ENCODE measurements at regions not wholly inside any gene's neighbourhood (a gene's known extent, or its start where the extent isn't known, plus 50 kb on each side); places are given as distances from the start of the nearest gene placed in this dataset.
A peak's percentile ranks its signal among the peaks of the same experiment; 100 is the strongest.
"Not testable (repeated sequence)": the region's sequence is repeated elsewhere in the genome, so short reads cannot be mapped to it uniquely, and the experiment has no call there.

GRCh38 chr11:90476442-90477007 lies 253.7 kb upstream of the CHORDC1 start:
- peak; percentile 51 for DNase-seq (ENCODE audit: low read depth)
- no peak overlapping the region for H3K4me3 ChIP-seq (ENCODE audit: low read depth, low read length)
- peak; percentile 74 for TF ChIP-seq CTCF (IDR thresholded peaks at IDR 0.05; ENCODE audit: control insufficient read depth, extremely low read depth, insufficient read depth)

DNA sequence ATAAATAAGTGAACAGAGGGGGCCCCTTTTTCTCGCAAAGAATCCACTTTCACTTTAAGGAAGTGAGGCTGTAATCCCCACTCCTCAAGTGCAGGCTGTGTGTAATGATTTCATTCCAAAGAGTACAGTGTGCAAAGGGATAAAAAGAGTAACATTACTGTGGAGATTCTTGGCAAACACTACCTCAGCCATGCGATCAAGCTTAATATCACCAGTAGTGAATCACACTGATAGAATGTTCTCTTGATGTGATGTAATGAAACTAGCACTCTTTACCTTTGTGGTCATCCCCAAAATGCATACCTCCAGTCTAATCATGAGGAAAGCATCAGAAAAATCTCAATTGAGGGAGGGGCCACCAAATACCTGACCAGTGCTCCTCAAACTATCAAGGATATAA lies 246.1 kb upstream of the CHORDC1 start:
- no peak overlapping the region for H3K4me3 ChIP-seq (ENCODE audit: low read depth, low read length)
- TF ChIP-seq CTCF (IDR thresholded peaks at IDR 0.05; ENCODE audit: control insufficient read depth, extremely low read depth, insufficient read depth) = no peak
- DNase-seq (ENCODE audit: low read depth) = no peak

DNA sequence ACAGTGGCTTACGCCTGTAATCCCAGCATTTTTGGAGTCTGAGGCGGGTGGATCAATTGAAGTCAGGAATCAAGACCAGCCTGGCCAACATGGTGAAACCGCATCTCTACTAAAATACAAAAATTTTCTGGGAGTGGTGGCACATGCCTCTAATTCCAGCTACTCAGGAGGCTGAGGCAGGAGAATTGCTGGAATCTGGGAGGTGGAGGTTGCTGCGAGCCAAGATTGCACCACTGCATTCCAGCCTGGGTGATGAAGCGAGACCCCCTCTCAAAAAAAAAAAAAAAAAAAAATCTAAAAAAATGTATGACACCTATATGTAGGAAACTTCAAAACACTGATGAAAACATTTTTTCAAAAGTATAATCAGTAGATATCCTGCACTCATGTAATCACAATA lies 242.7 kb upstream of the CHORDC1 start:
- no peak for TF ChIP-seq CTCF (IDR thresholded peaks at IDR 0.05; ENCODE audit: control insufficient read depth, extremely low read depth, insufficient read depth)
- DNase-seq (ENCODE audit: low read depth) = no peak

GRCh38 chr11:90455347-90455920 lies 232.6 kb upstream of the CHORDC1 start:
- H3K4me3 ChIP-seq (ENCODE audit: low read depth, low read length); DNase-seq (ENCODE audit: low read depth): not testable (repeated sequence)

More for the DNA sequence above, 242.7 kb upstream of the CHORDC1 start:
- no peak overlapping the region for H3K4me3 ChIP-seq (ENCODE audit: low read depth, low read length)

GRCh38 chr11:90453525-90453924 lies 230.7 kb upstream of the CHORDC1 start:
- no peak overlapping the region for H3K4me3 ChIP-seq (ENCODE audit: low read depth, low read length)
- no peak for DNase-seq (ENCODE audit: low read depth)
- no peak for TF ChIP-seq CTCF (IDR thresholded peaks at IDR 0.05; ENCODE audit: control insufficient read depth, extremely low read depth, insufficient read depth)

- TF ChIP-seq CTCF (IDR thresholded peaks at IDR 0.05; ENCODE audit: control insufficient read depth, extremely low read depth, insufficient read depth) = no peak
- no peak for DNase-seq (ENCODE audit: low read depth)
- no peak overlapping the region for H3K4me3 ChIP-seq (ENCODE audit: low read depth, low read length)
Observed at GRCh38 chr11:90449606-90450005, 226.8 kb upstream of the CHORDC1 start.

- no peak for DNase-seq (ENCODE audit: low read depth)
- TF ChIP-seq CTCF (IDR thresholded peaks at IDR 0.05; ENCODE audit: control insufficient read depth, extremely low read depth, insufficient read depth) = no peak
- H3K4me3 ChIP-seq (ENCODE audit: low read depth, low read length) = no peak overlapping the region
Observed at GRCh38 chr11:90448256-90448655, 225.4 kb upstream of the CHORDC1 start.

All from LNCaP clone FGC (cell line).